ENCODE measurements at regions not wholly inside any gene's neighbourhood (a gene's known extent, or its start where the extent isn't known, plus 50 kb on each side); places are given as distances from the start of the nearest gene placed in this dataset.
"Not testable (repeated sequence)": the region's sequence is repeated elsewhere in the genome, so short reads cannot be mapped to it uniquely, and the experiment has no call there.

GRCh38 chr12:60568914-60569313, 973.1 kb downstream of the SLC16A7 start:
- DNase-seq, result no peak

- no peak for DNase-seq
These were observed 981.8 kb downstream of the SLC16A7 start for GRCh38 chr12:60577607-60578006.

DNA sequence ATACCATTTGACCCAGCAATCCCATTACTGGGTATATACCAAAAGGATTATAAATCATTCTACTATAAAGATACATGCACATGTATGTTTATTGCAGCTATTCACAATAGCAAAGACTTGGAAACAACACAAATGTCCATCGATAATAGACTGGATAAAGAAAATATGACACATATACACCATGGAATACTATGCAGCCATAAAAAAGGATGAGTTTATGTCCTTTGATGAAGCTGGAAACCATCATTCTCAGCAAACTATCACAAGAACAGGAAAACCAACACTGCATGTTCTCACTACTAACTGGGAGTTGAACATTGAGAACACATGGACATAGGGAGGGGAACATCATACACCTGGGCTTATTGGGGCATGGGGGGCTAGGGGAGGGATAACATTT, 991.8 kb downstream of the SLC16A7 start:
- not testable (repeated sequence) for DNase-seq

DNA sequence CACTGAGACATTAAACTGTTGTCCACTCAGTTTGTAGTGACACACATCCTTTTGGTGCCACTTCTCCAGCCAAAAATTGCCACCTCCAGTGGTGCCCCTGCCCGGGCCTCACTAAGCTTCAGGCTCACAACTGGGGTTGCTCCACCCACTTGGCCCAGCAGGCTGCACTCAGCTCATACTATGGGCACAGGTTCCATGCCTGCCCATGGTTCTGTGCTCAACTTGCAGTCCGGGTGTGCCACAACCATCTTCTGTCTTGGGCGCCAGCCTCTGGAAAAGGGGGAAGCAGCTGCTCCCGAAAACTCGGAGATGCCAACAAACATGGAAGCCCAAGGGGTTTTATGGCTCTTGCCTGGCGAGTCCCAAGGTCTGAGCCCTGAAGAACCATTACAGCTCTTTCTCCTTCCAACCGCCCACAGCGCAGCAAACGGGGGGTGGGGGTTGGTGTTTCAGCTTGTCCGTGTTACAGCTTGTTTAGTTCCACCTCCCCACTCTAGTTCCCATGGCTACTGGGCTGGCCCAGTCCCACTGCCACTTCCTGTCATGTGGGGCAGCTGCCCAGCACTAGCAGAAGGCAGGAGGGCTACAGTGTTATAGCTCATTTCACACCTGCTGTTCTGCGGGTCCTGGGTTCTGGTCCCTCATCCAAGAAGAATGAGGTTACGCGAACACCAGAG, 998.3 kb downstream of the SLC16A7 start:
- no peak for DNase-seq

- no peak for DNase-seq
These were observed 1006.8 kb downstream of the SLC16A7 start for GRCh38 chr12:60602601-60603000.

DNA sequence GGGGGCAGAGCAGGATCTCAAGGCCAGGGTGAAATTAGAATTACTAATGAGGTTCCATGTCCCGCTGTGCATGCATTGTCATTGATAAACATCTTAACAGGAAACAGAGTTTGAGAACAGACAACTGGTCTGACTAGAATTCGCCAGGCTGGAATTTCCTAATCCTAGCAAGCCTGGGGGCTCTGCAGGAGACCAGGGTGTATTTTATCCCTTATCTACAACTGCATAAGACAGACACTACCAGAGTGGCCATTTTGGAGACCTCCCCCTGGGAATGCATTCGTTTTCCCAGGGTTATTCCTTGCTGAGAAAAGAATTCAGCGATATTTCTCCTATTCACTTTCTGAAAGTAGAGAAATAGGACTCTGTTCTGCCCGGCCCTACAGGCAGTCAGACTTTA, 1007.6 kb downstream of the SLC16A7 start:
- not testable (repeated sequence) for DNase-seq

GRCh38 chr12:60616400-60616799, 1020.6 kb downstream of the SLC16A7 start:
- no peak for DNase-seq

GRCh38 chr12:60630796-60631195, 1035.0 kb downstream of the SLC16A7 start:
- no peak for DNase-seq

GRCh38 chr12:60644076-60644475, 1048.2 kb downstream of the SLC16A7 start:
- DNase-seq, result no peak

DNA sequence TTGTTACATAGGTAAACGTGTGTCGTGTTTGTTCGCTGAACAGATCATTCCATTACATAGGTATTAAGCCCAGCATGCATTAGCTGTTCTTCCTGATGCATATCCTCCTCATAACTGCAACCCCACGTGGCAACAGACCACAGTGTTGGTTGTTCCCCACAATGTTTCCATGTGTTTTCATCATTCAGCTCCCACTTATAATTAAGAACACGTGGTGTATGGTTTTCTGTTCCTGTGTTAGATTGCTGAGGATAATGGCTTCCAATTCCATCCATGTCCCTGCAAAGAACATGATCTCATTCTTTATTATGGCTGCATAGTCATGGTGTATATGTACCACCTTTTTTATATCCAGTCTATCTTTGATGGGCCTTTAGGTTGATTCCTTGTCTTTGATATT, 1071.1 kb downstream of the SLC16A7 start:
- DNase-seq, result no peak

- no peak for DNase-seq
These were observed 1077.1 kb downstream of the SLC16A7 start for GRCh38 chr12:60672949-60673348.

DNA sequence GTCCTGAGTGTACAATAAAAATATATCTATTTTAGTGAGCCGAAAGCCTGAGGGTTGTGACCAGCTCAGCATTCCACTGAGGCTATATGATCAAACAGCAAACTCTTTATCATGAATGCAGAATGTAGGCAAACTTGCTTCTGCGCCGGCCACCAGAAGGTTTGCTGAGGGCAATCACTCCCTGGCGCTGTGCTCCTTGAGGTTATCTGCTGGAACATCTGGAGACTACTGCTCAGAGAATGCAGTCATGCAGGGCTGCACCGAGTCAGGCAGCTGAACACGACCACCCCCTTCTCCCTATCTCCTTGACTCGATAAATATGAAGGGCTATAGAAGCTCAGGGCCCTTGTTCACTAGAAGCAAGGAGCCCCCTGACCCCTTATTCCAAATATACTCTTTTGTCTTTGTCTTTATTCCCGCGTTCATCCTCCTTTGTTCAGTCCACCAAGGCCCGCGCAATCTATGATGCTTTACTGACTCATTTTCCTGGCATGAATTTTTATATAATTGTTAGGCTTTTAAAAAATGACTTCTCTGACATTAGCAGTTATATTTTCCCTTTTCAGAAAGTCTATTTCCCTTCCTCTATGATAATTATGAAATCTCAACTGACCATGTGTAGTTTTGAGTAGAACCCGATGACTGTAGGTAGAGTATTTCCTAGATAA, 1089.3 kb downstream of the SLC16A7 start:
- DNase-seq, result peak in 1 of 2 experiments; percentile 18

GRCh38 chr12:60689137-60689536, 1093.3 kb downstream of the SLC16A7 start:
- DNase-seq, result peak in 1 of 2 experiments; percentile 8

- DNase-seq, result no peak
These were observed 1097.3 kb downstream of the SLC16A7 start for GRCh38 chr12:60693019-60693626.

DNA sequence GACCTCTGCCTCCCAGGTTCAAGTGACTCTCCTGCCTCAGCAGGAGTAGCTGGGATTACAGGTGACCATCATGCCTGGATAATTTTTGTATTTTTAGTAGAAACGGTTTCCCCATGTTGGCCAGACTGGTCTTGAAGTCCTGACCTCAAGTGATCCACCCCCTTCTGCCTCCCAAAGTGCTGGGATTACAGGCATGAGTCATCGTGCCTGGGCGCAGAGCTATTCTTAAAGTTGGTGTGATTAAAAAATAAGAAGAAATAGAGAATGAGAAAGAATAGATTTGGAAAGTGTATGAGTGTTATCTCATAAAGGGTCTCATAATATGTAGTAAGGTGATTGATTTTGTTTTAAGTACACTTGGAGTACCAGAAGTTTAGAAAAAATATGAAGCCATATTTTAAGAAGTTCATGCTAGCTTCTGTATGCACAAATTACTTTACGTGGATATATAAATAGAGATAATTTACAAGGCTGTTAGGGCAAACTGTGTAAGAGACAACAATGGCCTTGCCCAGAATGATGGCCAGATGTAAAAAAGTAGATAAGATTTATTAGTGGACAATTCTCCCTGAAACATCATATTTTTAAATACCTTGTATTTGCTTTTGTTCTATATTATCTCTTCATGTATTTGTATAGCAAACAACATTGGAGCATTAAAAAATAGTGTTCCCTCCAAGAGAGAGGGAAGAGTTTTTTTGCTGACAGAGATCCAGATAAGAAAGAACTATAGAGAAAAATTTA, 1108.5 kb downstream of the SLC16A7 start:
- DNase-seq, result no peak

- DNase-seq, result no peak
These were observed 1114.4 kb downstream of the SLC16A7 start for GRCh38 chr12:60710246-60710645.

GRCh38 chr12:60714141-60714900, 1118.5 kb downstream of the SLC16A7 start:
- DNase-seq, result no peak

- no peak for DNase-seq
These were observed 1128.6 kb downstream of the SLC16A7 start for GRCh38 chr12:60724475-60724874.

GRCh38 chr12:60724984-60725383, 1129.2 kb downstream of the SLC16A7 start:
- no peak for DNase-seq

GRCh38 chr12:60752589-60752988, 1156.8 kb downstream of the SLC16A7 start:
- no peak for DNase-seq

DNA sequence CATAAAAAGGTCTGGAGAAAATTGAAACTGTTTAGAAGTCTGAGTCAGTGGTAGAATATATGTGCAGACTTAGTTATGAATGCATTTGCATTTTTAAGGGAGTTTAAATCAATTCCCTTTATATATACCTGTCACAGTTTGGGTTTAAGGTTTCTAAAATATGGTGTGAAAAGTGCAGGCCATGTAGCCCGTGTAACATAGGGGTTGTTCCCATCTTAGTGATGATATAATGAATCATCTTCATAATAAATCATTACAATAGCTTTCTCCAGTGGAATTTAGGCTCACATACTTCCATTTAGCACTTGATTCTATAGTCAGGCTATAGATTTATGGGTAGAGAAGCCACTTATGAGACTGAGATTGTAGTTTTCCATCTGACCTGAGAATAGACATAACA, 1162.4 kb downstream of the SLC16A7 start:
- DNase-seq, result no peak

DNA sequence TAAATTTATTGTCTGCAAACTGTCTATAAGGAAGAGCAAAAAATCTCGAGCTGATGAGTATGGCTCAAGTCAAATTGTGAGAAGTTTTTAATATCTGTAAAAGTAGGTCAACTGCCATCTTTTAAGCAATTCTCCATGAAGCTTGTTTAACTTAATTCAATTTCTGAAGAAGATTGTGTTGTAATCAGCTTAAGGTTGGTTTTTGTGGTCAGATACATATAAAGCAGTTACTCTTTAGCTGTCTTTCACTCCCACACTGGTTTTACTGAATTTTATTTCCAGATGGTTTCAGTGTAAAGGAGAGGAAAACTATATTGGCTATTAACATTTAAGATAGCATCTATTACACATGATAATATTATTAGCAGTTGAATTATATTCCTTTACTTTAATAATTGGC, 1165.1 kb downstream of the SLC16A7 start:
- DNase-seq, result no peak

DNA sequence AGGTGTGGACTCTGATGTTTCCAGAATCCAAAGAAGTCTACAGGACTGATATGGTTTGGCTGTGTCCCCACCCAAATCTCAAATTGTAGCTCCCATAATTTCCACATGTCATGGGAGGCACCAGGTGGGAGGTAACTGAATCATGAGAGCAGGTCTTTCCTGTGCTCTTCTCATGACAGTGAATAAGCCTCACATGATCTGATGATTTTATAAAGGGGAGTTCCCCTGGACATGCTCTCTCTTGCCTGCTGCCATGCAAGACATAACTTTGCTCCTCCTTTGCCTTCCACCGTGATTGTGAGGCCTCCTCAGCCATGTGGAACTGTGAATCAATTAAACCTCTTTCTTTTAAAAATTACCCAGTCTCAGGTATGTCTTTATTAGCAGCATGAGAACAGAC, 1205.3 kb downstream of the SLC16A7 start:
- not testable (repeated sequence) for DNase-seq

Measured in SW 1271 (cell line).